Ovary (tissue), 7 donors: ENCODE measurements at regions not wholly inside any gene's neighbourhood (a gene's known extent, or its start where the extent isn't known, plus 50 kb on each side); places are given as distances from the start of the nearest gene placed in this dataset.

ENCODE experiments used
- DNase-seq, 5 donors: peaks; one replicate each; pipeline ENCODE4 v3.0.0-alpha.2; 2019 to 2020
- H3K27ac ChIP-seq, 2 donors: fragments of 200-600 bp; one replicate each; pipeline versions ENCODE4 v1.5.1 to v1.8.0; 2019 to 2022
- H3K27me3 ChIP-seq: fragments of 200-600 bp; one replicate; pipeline ENCODE4 v1.8.0; 2022
- H3K36me3 ChIP-seq: fragments of 200-600 bp; sonication (generic); one replicate; pipeline ENCODE4 v1.5.1; 2019
- H3K4me1 ChIP-seq: one replicate; pipeline ENCODE4 v1.8.1; 2013; ENCODE audit warnings: mild to moderate bottlenecking, moderate library complexity; ENCODE audit not compliant: insufficient read depth
- H3K4me3 ChIP-seq: fragments of 200-600 bp; sonication (generic); one replicate; pipeline ENCODE4 v1.5.1; 2017
- H3K9me3 ChIP-seq, 2 donors: fragments of 200-600 bp in 1 of 2; sonication (generic) in 1 of 2; one replicate each; pipeline versions ENCODE4 v1.5.1 to v1.8.1; 2013 to 2019; ENCODE audit warnings: mild to moderate bottlenecking in 1 of 2, moderate library complexity in 1 of 2
- EP300 ChIP-seq: sonication (generic); formaldehyde crosslinking; IDR thresholded peaks from one replicate; pipeline ENCODE4 v1.6.1; 2017; ENCODE audit warnings: antibody characterized with exemption
- POLR2A ChIP-seq: fragments of 450-650 bp; IDR thresholded peaks from one replicate; pipeline ENCODE4 v1.6.1; 2017; ENCODE audit warnings: antibody characterized with exemption, mild to moderate bottlenecking, moderate library complexity
- WGBS, 3 donors: extraction: QIAGEN DNeasy Blood & Tissue Kit in 1 of 3; methylation state at CpG; one replicate each; pipeline versions ENCODE4 v1.1.5 to v1.1.7; 2013 to 2017; 5-methylcytosine and 5-hydroxymethylcytosine counted together
- intact Hi-C, 4 donors: fragments of 100-400 bp; cut with DNase I; formaldehyde crosslinking; loops; one replicate each; pipeline versions ENCODE4 v1.11.0 to v1.15.1; 2022 to 2023
- TF ChIP-seq, protein P1 (sequence below), 3 donors: fragments of 450-650 bp in 2 of 3; fragments of 200-600 bp in 1 of 3; IDR thresholded peaks; one replicate each; pipeline versions ENCODE4 v1.5.1 to v1.8.0; 2016 to 2022; ENCODE audit warnings: antibody characterized with exemption in 3 of 3, mild to moderate bottlenecking in 1 of 3
- donor health status: DM: no; HTN: no; CAD: no; lungs with moderate emphysema.
- donor health status: DM: no; HTN: no; CAD: no.
- donor health status: Bipolar disorder and iron deficiency.
- donor health status: DM: no; HTN: no; CAD: no.
- donor health status: DM: yes; HTN: yes; CAD: no.

DNA sequence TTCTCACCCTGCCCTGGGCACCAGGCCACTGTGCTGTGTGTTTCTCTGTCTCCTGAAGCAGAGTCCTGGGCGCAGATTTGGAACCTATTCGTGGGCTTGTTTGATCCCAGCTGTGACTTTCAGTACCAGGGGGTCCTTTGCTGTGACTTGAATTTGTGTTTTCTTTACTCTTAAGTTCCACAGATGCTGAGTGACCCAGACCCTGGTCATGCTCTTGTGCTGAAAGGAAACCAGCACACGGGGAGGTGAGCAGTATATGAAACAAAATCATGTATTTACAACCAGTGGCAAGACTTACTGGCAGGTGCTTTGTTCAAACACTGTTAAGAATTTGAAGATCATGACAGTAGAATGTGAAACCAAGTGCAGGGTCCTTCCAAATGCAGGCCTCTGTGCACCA is 89.2 kb upstream of the PRSS58 start:
- Histone ChIP-seq H3K4me1 (no peaks in the 10 kb centered on the region), H3K27ac (no peak overlapping the region), H3K4me3 (no peak overlapping the region), H3K9me3 (no peaks in the 10 kb centered on the region), H3K27me3 (no peaks in the 10 kb centered on the region), H3K36me3 (no peaks in the 10 kb centered on the region)
- intact Hi-C loops: no loop called here
- TF ChIP-seq POLR2A (no peak), EP300 (no peak)
- TF ChIP-seq, protein P1, sequence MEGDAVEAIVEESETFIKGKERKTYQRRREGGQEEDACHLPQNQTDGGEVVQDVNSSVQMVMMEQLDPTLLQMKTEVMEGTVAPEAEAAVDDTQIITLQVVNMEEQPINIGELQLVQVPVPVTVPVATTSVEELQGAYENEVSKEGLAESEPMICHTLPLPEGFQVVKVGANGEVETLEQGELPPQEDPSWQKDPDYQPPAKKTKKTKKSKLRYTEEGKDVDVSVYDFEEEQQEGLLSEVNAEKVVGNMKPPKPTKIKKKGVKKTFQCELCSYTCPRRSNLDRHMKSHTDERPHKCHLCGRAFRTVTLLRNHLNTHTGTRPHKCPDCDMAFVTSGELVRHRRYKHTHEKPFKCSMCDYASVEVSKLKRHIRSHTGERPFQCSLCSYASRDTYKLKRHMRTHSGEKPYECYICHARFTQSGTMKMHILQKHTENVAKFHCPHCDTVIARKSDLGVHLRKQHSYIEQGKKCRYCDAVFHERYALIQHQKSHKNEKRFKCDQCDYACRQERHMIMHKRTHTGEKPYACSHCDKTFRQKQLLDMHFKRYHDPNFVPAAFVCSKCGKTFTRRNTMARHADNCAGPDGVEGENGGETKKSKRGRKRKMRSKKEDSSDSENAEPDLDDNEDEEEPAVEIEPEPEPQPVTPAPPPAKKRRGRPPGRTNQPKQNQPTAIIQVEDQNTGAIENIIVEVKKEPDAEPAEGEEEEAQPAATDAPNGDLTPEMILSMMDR (IDR thresholded peaks at IDR 0.05): no peak
- WGBS, 3 donors: 62 to 73% (median 71%) methylated on average over 3 of the region's 3 CpGs
- DNase-seq: no peak

- Histone ChIP-seq H3K27me3 (no peaks in the 10 kb centered on the region), H3K4me3 (no peak overlapping the region), H3K4me1 (no peaks in the 10 kb centered on the region), H3K36me3 (no peaks in the 10 kb centered on the region), H3K9me3 (no peaks in the 10 kb centered on the region), H3K27ac (no peak overlapping the region)
- no peak for DNase-seq
- intact Hi-C loops: loop anchor here in 1 of 4 donors (2.0 kb wide), 1 partner anchor 37 kb away; no protein-coding TSS in a partner anchor
- TF ChIP-seq POLR2A (no peak), EP300 (no peak)
- TF ChIP-seq, protein P1 (IDR thresholded peaks at IDR 0.05): no peak
- 69 to 85% (median 79%) methylated on average over 5 of the region's 5 CpGs for WGBS, 3 donors
Measured at GRCh38 chr7:142345811-142346210, 88.0 kb upstream of the PRSS58 start.

GRCh38 chr7:142338633-142339501 is 81.0 kb upstream of the PRSS58 start:
- Histone ChIP-seq H3K27ac (no peak overlapping the region), H3K4me1 (no peaks in the 10 kb centered on the region), H3K36me3 (no peaks in the 10 kb centered on the region), H3K27me3 (no peaks in the 10 kb centered on the region), H3K9me3 (no peaks in the 10 kb centered on the region), H3K4me3 (no peak overlapping the region)
- intact Hi-C loops: no loop called here
- WGBS, 3 donors: 40 to 58% (median 46%) methylated on average over 6 of the region's 6 CpGs
- no peak for DNase-seq
- TF ChIP-seq, protein P1 (IDR thresholded peaks at IDR 0.05): no peak
- TF ChIP-seq POLR2A: no peak
- TF ChIP-seq EP300: no peak

- Histone ChIP-seq H3K9me3 (no peaks in the 10 kb centered on the region), H3K4me3 (no peak overlapping the region), H3K27ac (no peak overlapping the region), H3K36me3 (no peaks in the 10 kb centered on the region), H3K27me3 (no peaks in the 10 kb centered on the region), H3K4me1 (no peaks in the 10 kb centered on the region)
- TF ChIP-seq, protein P1 (IDR thresholded peaks at IDR 0.05): no peak
- TF ChIP-seq POLR2A: no peak
- no peak for TF ChIP-seq EP300
- intact Hi-C loops: no loop called here
- WGBS, 3 donors: 24 to 38% (median 30%) methylated on average over 8 of the region's 8 CpGs
- no peak for DNase-seq
Measured at GRCh38 chr7:142337054-142338001, 79.5 kb upstream of the PRSS58 start.
